BE2C (cell line): ENCODE measurements at regions not wholly inside any gene's neighbourhood (a gene's known extent, or its start where the extent isn't known, plus 50 kb on each side); places are given as distances from the start of the nearest gene placed in this dataset.

Experiments
- DNase-seq: peaks from one replicate; pipeline ENCODE4 v3.0.0-alpha.2; 2020
- H3K27me3 ChIP-seq: fragments of 250-450 bp; sonication (Bioruptor Pico); 2 replicates; pipeline ENCODE4 v1.5.1; 2020; ENCODE audit warnings: mild to moderate bottlenecking
- H3K36me3 ChIP-seq: fragments of 250-450 bp; sonication (Bioruptor Pico); 2 replicates; pipeline ENCODE4 v1.5.1; 2020; ENCODE audit warnings: mild to moderate bottlenecking
- H3K4me1 ChIP-seq: fragments of 250-450 bp; sonication (Bioruptor Pico); 2 replicates; pipeline ENCODE4 v1.5.1; 2020
- H3K4me3 ChIP-seq: 2 replicates; pipeline ENCODE4 v1.5.1; 2011; ENCODE audit warnings: low read depth, low read length
- H3K9me3 ChIP-seq: fragments of 250-450 bp; sonication (Bioruptor Pico); 2 replicates; pipeline ENCODE4 v1.5.1; 2020
- CTCF ChIP-seq: IDR thresholded peaks from 2 replicates; pipeline ENCODE4 v1.5.1; 2012; ENCODE audit warnings: mild to moderate bottlenecking, low read depth, low read length

DNA sequence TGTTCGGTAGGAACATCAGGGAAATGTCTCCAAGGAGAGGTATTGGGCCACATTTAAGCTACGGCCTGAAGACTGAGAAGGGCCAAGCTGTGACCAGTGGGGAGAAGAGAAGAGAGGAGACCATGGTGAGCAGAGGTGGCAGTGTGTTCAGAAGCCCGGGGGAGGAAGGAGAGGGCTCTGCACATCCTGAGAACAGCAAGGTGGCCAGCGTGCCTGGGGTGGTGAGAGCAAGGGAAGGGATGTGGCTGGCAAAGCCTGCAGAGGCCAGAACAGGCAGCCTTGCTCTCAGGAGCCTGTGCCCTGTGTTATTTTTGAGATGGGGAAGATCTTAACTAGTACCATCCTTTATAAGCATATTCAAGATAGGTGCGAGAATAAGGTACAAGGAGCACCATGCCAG is 933.5 kb upstream of the EEF2KMT start:
- Histone ChIP-seq H3K27me3 (no peaks in the 10 kb centered on the region), H3K9me3 (no peaks in the 10 kb centered on the region), H3K4me3 (no peak overlapping the region), H3K4me1 (no peaks in the 10 kb centered on the region), H3K36me3 (no peaks in the 10 kb centered on the region)
- no peak for DNase-seq
- TF ChIP-seq CTCF: no peak

DNA sequence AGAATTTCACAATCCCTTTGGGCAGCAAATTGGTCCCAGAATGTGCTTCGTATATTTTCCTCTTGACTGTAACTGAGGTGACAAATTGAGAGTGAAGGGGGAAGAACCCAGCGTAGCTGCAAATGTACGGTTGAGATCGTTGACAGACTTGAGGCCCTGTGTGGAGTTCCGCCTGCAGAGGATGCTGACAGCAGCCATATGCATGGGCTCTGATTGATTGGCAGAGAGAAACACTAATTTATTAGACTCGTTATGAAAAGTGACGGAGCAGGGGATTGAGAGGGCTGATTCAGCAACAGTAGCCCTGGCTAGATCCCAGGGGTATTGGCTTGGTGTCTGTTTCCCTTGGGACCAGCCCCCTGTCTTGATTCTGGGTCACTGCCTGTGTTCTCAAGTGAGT is 930.1 kb upstream of the EEF2KMT start:
- Histone ChIP-seq H3K9me3 (no peaks in the 10 kb centered on the region), H3K4me3 (no peak overlapping the region), H3K36me3 (no peaks in the 10 kb centered on the region), H3K4me1 (no peaks in the 10 kb centered on the region), H3K27me3 (no peaks in the 10 kb centered on the region)
- TF ChIP-seq CTCF: no peak
- no peak for DNase-seq

GRCh38 chr16:6023449-6023848 is 925.9 kb upstream of the EEF2KMT start:
- no peak overlapping the region for H3K4me3 ChIP-seq
- no peak for DNase-seq
- H3K4me1 ChIP-seq: no peaks in the 10 kb centered on the region
- no peaks in the 10 kb centered on the region for H3K27me3 ChIP-seq
- no peaks in the 10 kb centered on the region for H3K36me3 ChIP-seq
- H3K9me3 ChIP-seq: no peaks in the 10 kb centered on the region
- no peak for TF ChIP-seq CTCF

GRCh38 chr16:6021276-6021943 is 923.8 kb upstream of the EEF2KMT start:
- no peaks in the 10 kb centered on the region for H3K27me3 ChIP-seq
- H3K4me3 ChIP-seq: no peak overlapping the region
- no peaks in the 10 kb centered on the region for H3K4me1 ChIP-seq
- DNase-seq: no peak
- H3K36me3 ChIP-seq: no peaks in the 10 kb centered on the region
- no peak for TF ChIP-seq CTCF
- no peaks in the 10 kb centered on the region for H3K9me3 ChIP-seq

- H3K4me3 ChIP-seq: no peak overlapping the region
- H3K27me3 ChIP-seq: no peaks in the 10 kb centered on the region
- no peaks in the 10 kb centered on the region for H3K36me3 ChIP-seq
- H3K4me1 ChIP-seq: no peaks in the 10 kb centered on the region
- TF ChIP-seq CTCF: no peak
- no peak for DNase-seq
- H3K9me3 ChIP-seq: no peaks in the 10 kb centered on the region
Measured at GRCh38 chr16:6020162-6020985, 922.8 kb upstream of the EEF2KMT start.

DNA sequence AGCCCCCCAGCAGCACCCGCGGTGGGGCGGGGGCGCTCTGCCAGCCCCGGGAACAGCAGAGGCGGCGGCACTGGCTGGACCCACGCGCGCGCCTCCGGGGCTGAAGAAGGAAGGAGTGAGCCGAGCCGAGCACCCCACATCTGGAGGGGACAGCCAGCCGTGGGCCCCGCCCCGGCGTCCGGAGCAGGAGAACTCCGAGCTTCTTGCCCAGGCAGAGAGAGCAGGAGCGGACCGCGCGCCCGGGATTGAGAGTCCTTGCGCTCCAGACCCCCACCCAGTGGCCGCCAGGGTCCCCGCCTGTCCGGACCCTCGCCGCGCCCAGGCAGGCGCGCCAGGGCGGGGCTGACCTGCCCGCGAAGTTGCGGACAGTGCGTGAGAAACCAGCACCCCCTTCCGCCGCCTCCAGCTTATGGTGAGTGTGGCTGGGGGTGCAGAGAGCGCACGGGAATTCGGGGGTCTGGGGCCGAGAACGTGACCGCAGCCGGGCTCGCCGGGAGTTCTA is 921.9 kb upstream of the EEF2KMT start:
- Histone ChIP-seq H3K4me3 (no peak overlapping the region), H3K9me3 (no peaks in the 10 kb centered on the region), H3K4me1 (no peaks in the 10 kb centered on the region), H3K36me3 (no peaks in the 10 kb centered on the region), H3K27me3 (no peaks in the 10 kb centered on the region)
- TF ChIP-seq CTCF: no peak
- DNase-seq: no peak
